Stimulated activated CD4-positive, alpha-beta T cell treated with anti-CD3 and anti-CD28 coated beads, Interleukin-4, amount 100 ng/mL, for 1 hour (primary cell): ENCODE measurements at regions not wholly inside any gene's neighbourhood (a gene's known extent, or its start where the extent isn't known, plus 50 kb on each side); places are given as distances from the start of the nearest gene placed in this dataset.

Experiments
- DNase-seq: peaks from one replicate; pipeline ENCODE4 v3.0.0-alpha.2; 2020

GRCh38 chr3:176969066-176969465, 228.2 kb downstream of the TBL1XR1 start:
- DNase-seq: no peak

- no peak for DNase-seq
Observed at GRCh38 chr3:176968631-176969030, 228.7 kb downstream of the TBL1XR1 start.

- DNase-seq: no peak
Observed at GRCh38 chr3:176967522-176967921, 229.8 kb downstream of the TBL1XR1 start.

- DNase-seq: no peak
Observed at GRCh38 chr3:176964661-176965060, 232.6 kb downstream of the TBL1XR1 start.

GRCh38 chr3:176961916-176962315, 235.4 kb downstream of the TBL1XR1 start:
- no peak for DNase-seq

GRCh38 chr3:176959867-176960266, 237.4 kb downstream of the TBL1XR1 start:
- no peak for DNase-seq

GRCh38 chr3:176958560-176958959, 238.7 kb downstream of the TBL1XR1 start:
- no peak for DNase-seq

GRCh38 chr3:176954517-176954916, 242.8 kb downstream of the TBL1XR1 start:
- no peak for DNase-seq

- no peak for DNase-seq
Observed at GRCh38 chr3:176953106-176954060, 243.9 kb downstream of the TBL1XR1 start.

GRCh38 chr3:176951586-176952292, 245.5 kb downstream of the TBL1XR1 start:
- DNase-seq: no peak

GRCh38 chr3:176951144-176951543, 246.1 kb downstream of the TBL1XR1 start:
- no peak for DNase-seq

GRCh38 chr3:176950743-176951142, 246.5 kb downstream of the TBL1XR1 start:
- DNase-seq: no peak

GRCh38 chr3:176948151-176948550, 249.1 kb downstream of the TBL1XR1 start:
- DNase-seq: no peak

GRCh38 chr3:176946202-176946601, 251.1 kb downstream of the TBL1XR1 start:
- DNase-seq: no peak

- DNase-seq: no peak
Observed at GRCh38 chr3:176942305-176942704, 255.0 kb downstream of the TBL1XR1 start.

- no peak for DNase-seq
Observed at GRCh38 chr3:176941689-176942088, 255.6 kb downstream of the TBL1XR1 start.

GRCh38 chr3:176939022-176939817, 258.1 kb downstream of the TBL1XR1 start:
- no peak for DNase-seq

- no peak for DNase-seq
Observed at GRCh38 chr3:176937994-176938393, 259.3 kb downstream of the TBL1XR1 start.

GRCh38 chr3:176937541-176937940, 259.7 kb downstream of the TBL1XR1 start:
- no peak for DNase-seq

- DNase-seq: no peak
Observed at GRCh38 chr3:176935194-176935888, 261.9 kb downstream of the TBL1XR1 start.

GRCh38 chr3:176934698-176935097, 262.6 kb downstream of the TBL1XR1 start:
- no peak for DNase-seq

- no peak for DNase-seq
Observed at GRCh38 chr3:176933704-176934103, 263.6 kb downstream of the TBL1XR1 start.

GRCh38 chr3:176932433-176932832, 264.8 kb downstream of the TBL1XR1 start:
- no peak for DNase-seq
